GM21619 (cell line): ENCODE measurements at regions not wholly inside any gene's neighbourhood (a gene's known extent, or its start where the extent isn't known, plus 50 kb on each side); places are given as distances from the start of the nearest gene placed in this dataset.

ENCODE experiments used
- ATAC-seq: cut with Tn5 transposase; IDR thresholded peaks from one replicate; pipeline ENCODE4 v1.9.1; 2021; ENCODE audit not compliant: unreplicated experiment

DNA sequence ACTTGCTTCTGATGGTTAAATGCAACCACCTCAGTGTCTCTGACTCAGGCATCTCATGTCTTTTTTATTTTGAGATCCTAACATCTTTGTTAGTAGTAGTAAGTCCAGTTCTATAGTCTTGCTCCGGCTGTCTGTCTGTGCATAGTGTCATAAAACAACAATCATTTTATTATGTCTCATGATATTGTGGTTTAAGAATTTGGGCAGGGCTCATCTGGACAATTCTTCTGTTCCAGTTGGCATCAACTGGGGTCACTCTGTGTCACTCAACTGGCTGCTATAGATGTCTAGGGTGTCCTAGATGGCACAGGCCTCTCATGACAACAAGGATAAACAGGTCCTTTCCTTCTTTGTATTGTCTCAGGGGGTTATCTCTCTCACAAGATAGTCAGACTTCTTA, 299.6 kb upstream of the ZNF521 start:
- ATAC-seq, result no peak

DNA sequence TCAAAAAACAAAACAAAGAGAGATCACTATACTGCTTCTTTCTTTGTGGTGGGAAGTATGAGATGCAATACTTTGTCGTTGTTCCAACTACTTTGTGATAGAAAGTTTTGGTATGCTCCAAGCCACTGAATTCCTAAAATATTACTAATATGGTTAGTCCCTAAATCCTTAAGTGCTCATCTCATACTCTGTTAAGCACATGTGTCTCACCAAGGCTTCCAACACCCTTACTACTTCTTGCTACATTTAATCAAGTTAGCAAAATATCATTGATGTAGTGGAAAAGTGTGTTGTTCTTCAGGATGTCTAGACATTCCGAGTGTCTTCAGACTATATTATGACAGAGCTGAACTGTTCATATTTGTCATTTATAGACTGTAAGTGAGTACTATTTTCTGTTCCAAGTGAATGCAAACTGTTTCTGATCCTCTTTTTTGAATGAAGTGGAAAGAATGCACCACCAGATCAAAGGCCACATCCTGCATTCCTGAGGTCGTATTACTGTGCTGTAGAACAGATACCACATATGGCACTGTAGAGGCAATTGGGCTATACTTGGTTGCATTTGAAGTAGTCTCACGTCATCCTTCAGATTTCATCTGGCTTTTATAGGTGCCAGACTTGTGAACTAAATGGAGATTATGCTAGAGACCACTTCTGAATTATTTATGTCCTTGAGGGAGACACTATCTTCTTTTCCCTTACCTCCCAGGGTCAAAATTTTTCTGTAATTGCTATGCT, 298.4 kb upstream of the ZNF521 start:
- no peak for ATAC-seq

DNA sequence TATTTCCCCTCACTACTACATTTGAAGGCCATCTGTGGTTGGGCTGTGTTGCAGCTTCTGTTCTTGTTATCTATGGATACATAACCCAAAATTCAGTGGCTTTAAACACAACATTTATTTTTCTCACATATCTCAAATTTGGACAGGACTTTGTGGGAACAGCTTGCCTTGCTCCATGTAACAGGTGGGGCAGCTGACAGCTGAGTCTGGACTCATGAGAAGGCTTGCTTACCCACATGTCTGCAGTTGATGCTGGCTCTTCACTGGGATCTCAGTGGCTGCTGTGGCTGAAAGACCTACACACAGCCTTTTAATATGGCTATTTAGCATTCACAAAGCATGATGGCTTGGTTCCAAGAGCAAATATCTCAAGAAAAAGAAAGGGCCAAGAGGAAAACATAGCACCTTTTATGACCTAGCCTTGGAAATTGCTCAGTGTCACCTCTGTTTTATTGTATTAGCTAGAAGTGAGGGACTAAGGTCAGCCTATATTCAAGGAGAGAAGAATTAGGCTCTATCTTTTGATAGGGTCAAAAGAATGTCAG, 296.8 kb upstream of the ZNF521 start:
- ATAC-seq, result no peak

DNA sequence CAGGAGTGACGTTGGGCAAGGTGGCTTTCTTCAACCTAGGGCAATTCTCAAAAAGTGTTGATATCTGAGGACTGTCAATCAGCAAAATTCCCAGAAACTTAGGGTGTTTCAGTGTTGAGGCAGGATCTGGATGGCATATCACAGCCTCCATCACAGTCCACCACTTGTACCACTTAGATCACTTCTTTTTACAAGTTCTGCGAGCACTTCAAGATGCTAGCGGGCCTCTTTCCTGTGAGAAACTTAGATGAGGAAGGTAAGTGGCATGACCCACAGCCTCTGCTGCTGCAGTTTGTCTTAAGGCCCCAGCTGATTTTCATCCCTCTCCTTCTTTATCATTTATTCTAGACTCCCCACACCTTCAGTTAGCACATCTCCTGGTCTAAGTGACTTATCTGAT, 295.4 kb upstream of the ZNF521 start:
- ATAC-seq, result no peak

DNA sequence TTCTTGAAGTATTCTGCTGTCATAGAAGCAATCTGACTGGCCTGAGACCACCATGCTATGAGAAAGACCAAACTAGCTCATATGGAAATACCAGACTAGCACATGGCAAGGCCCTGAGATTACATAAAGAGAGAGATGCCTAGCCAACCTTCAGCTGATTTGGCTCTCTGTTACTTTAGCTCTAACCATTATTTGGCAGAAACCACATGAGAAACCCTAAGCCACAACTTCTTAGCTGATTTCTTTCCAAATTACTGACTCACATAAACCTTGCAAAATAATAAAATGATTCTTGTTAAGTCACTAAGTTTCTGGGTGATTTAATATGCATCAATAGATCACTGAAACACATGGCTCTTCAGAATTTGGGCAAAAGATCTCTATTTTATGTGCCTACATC, 295.0 kb upstream of the ZNF521 start:
- ATAC-seq, result no peak

DNA sequence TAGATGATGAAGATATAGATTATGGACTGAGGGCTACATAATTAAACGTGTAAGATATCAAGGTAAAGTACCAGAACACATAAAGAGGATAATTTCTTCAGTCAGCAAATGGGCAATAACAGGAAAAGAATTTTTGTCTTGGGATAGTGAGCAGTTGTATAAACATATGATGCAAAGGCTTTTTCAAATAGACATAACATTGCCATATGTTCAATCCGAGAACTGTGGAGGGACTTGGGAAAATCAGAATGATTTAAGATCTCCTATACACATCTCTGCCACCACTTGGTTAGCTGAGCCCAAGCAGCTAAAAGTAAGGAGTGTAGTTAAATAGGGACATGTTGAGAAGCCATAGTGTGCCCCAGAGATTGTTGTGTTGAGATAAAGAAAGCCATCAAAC, 287.6 kb upstream of the ZNF521 start:
- ATAC-seq, result no peak

DNA sequence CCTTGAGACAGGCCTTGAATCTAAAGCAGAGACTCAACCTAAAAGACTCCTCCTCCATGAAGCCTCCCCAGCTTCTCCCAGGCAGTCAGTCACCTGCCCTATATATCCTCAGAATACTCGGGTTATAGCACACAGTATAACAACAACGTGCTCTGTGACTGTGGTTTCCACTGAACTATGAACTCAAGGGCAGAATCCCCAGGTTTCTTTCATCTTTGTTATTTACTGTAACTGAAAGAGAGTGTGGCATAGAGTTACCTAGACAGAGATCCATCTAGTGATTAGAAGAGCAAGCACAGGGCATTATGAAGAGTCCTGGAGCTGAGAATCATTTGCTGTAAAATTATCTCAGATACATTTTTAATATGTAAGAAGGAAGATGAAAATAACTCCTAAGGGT, 281.6 kb upstream of the ZNF521 start:
- no peak for ATAC-seq

DNA sequence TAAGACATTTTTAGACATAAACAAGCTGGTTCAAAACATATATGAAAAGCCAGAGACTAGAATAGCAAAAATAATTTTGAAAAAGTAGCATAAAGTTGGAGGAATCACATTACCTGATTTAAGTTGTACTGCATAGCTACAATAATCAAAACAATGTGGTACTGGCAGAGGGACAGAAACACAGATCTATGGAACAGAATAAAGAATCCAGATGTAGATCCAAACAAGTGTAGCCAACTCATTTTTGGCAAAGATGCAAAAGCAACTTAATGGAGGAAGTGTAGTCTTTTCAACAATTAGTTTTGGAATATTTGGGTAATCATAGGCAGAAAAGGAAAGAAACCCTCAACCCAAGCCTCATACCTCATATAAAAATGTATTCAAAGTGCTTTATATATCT, 278.7 kb upstream of the ZNF521 start:
- no peak for ATAC-seq

DNA sequence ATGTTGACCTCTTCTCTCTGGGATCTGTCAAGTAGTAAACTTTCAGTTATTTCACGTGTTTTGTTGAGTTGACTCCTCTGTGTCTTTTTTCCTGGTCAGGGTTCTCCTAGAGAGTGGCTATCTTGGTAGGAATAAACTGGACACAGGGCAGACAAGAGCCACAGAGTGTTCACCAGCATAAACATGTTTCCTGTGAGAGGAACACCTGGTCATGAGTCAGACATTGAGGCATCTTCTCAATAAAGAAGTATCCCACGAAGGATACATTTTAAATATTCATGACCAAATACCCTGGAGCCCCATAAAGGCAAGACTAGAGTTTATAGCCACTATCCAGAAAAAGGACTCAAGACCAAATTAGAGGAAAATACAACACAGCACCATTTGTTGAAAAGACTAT, 269.7 kb upstream of the ZNF521 start:
- ATAC-seq, result no peak

DNA sequence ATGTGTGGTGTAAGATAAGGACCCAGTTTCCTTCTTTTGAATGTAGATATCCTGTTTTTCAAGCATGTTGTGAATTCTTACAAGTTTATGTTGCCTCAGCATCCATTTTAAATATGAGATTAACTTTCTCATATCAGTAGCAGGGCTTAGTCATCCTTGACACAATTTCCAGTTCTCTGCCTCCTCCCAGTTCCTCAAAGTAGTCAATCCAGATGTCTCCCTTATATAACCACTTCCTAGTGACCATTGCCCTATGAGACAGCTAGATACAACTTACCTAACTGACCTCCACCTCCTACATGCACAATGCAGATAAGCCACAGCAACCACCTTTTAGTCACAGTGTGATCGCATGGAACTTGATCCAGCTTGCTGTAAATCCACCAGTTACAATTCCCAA, 269.2 kb upstream of the ZNF521 start:
- no peak for ATAC-seq

DNA sequence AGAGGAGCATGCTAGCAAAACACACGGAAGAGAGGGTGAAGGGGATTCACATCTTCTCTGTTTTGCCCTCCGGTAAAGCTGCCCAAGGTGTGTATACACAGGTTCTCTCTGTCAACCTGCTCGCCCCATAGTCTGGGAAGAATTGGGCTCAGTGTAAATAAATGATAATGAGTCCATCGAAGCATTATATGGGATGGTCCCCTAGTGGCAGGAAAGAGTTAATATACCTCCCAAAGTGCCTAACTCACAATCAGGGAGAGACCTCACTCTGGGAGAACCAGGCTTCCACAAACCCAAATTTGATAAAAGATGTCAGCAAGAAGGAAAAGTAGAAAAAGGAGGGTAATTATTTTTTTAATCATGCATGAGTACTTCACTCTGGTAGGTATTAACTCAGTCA, 262.2 kb upstream of the ZNF521 start:
- ATAC-seq, result no peak

DNA sequence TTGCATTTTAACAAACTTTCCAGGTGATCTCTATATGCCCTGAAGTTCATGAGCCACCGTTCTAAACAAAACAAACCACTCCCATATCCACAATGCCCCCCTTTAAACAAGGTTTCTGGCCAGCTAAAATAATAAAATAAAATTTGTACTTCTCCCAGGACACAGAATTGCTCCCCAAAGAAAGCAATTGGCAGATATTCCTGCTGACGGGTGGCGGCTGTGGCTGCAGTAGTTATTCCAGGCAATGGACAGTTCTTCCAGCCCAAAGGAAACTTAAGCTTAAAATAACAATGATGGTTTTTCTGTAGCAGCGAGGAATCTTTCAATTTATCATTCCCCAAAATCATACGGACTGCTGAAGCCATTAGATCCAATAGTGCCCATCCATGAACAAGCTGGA, 260.5 kb upstream of the ZNF521 start:
- ATAC-seq, result no peak

DNA sequence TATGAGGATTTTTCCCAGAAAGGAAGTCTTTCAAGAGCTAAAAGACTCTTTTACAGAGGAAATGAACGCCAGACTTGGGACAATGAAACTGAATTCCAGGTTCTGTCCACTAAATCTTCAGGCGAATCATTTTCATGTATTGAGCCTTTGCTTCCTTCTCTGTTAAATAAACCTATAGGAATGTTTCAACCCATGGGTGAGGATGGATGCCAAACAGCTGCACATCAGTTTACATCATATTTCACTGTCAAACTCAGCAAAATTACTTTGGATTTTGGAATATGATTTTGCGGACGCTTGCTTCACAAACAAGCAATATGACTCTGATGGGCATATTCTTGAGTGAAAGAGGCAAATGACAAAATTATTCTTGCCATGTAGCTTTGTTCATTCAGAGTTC, 256.1 kb upstream of the ZNF521 start:
- ATAC-seq, result no peak

DNA sequence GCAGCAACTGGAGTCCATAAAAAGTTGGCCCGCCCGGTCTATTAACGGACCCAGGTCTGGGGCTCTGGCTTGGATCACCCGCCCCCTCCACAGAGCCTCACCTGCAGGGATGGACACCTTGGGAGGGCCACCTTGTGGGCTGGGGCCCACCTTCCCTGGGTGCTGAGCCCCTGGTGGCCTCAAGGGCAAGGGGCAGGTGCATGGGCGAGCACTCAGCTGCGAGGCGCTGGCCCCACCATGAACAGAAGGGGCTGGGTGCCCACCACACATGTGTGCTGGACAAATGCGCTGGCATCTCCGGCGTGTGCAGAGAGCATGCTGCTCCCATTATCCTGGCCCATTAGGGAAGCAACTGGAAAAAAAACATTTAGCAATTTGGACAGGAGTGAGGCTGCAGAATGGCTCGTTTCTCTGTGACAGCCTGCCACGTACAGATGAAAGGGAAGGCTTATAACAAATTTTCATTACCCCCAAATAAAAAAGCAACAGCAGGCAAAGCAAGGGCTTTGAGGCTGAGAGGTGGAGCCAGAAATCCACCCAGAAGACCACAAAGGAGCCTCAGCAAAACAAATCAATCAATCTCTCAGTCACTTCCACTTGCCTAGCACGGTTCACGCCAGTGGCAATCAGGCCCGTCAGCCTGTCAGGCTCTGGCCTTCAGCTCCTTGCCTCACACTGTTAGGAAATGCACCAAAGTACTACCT, 253.1 kb upstream of the ZNF521 start:
- ATAC-seq, result no peak

DNA sequence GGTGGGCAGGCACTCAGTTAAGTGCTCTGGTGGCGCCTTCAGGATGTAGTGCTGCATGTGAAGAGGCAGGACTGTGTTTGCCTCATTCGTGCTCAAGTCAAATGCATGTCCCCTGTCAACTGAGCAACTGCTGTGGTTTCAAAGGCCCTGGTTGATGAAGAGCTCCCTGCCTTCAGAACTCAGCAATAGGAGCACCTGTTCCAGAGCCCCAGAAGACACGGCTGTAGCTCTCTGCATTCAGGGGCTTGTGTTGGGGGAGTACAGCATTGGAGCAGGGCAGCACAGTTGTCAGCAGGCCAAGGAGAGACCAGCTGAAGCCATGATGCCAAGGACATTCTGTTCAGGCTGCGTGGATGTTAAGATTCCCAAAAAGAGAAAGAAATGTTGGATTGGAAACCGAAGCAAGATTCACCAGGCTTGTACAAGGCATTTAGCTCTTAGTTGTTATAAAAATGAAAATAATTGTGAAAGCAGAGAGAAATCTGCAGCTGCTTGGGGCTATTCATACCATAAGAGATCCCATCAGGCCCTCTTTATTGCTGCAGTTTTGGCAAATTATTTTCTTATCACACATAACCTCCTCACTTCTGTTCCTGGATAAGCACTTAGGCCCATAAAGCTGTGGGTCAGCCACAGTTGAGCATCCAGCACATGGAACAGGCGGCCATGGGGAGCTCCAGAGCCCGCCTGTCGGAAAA, 252.4 kb upstream of the ZNF521 start:
- no peak for ATAC-seq

DNA sequence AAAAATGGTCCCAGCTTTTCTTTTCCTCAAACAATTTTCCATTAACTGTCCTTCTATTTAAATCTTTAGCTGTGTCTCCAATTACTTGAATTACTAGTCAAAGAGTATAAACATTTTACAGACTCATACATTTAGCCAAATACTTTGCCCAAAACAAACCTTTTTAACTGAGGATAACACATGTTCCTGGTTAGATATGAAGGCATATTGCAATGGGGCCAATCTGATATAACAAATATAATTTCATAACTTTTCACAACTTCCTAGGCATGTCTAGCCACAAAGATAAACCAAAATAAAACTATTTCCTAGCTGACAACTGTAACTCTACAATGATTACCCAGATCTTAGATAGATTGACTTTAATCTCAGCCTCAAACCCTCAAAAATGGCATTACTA, 247.5 kb upstream of the ZNF521 start:
- no peak for ATAC-seq

DNA sequence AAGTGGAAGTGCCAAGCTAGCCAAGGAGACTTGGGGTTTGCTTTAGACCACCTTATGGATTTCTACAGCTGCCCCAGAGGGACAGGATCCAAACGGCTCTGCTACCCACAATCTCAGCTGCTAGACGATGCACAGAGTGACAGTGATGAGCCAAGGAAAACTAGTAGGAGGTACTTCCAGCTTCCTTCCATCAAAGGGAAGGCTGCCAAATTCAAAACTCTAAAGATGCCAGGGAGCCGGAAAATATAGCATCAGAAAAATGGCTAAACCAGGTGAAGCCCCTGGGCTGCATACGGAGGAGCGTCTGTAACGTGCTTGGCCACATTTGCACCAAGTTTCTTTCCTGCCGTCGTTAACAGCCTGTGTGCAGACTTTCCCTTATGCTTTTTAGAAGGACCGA, 245.5 kb upstream of the ZNF521 start:
- ATAC-seq, result no peak

DNA sequence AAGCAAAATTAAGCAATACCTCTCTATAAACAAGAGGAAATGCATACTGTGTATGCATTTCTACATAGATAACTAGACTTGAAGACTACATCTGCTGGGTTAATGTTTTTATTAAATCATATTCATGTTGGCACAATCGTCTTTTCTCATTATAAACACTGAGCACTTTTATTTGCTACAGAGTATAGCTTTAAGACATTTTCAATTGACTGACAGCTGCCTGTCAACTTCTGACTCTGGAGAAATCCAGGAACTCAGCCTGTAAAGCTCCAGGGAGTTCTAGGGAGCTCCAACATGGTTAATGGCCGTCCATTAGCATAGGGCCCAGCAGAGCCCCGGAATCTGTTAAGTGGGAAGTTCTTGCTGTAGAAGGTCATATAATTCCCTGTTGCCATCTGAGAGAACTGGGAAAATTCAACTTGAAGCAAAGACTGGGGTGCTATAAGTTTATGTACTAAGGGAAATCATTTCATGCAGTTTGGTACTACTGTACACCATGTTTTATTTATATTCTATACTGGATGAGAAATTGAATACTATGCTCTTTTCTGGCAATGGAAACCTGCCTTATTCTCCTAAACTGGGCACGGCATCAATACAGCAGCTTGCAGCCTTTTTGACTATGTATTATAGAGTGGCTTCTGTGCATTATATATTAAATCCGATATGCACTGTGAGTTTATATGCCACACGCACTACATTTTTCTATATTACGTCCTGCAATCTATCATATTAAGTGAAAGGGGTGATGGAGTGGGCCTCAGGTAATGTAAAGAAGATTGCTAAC, 243.5 kb upstream of the ZNF521 start:
- no peak for ATAC-seq

DNA sequence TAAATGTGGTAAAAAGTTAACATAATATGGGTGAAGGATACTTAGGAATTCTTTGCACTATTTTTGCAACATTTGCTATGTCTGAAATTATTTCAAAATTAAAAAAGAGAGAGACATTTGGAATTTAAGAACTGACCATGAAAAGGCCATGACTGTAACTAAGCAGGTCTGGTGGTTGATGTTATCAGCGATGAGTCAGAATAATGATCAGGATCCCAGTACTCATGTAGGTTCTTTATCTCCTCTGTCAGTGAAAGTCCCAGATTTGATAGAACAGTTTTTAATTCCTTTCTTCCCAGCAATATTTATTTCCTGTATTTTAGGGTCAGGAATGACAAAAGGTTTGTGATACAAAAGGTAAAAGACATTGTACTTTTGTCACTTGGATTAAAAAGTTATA, 242.4 kb upstream of the ZNF521 start:
- ATAC-seq, result no peak

DNA sequence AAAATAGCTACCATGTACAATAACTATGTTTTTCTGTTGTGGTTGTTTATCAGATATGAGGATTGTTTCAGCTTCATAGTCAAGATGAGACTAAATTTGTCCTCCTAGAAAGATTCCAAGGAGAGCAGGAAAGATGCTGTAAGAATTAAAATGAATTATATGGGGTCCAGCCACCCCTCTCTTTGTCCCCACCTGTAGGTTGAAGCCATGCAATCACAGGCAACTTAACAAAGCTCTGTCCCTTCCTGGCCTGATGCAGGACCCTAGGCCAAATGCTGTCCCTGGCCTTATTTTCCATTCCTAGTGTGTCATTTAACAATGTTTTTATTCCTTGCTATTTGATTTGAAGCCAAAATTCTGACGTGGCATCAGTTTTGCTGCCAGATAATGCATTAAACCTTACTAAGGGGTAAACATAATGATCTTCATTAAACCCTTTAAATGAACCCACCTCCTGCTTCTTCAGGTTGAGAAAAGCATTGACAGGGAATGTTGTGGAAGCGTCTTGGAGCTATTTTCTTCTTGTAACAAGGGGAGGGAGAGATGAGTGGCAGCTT, 240.9 kb upstream of the ZNF521 start:
- ATAC-seq, result no peak

DNA sequence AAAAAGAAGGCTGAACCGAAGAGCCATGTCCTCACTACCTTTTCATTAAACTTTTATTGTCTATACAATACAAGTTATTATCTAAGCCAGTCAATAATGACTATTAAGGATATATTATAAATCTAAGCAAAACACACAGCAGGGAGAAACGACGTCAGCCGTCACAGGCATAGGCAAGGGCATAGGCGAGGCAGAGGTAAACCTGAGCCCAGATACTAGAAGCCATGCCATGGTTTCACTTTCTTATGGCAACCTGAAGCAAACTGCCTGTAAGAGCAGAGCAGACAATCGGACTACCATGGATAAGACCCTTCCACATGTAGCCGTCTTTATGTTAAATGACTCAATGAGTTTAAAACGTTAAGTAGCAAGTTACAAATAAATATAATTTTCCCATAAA, 238.5 kb upstream of the ZNF521 start:
- ATAC-seq, result no peak
